ENCODE measurements at regions not wholly inside any gene's neighbourhood (a gene's known extent, or its start where the extent isn't known, plus 50 kb on each side); places are given as distances from the start of the nearest gene placed in this dataset.
"Not testable (repeated sequence)": the region's sequence is repeated elsewhere in the genome, so short reads cannot be mapped to it uniquely, and the experiment has no call there.

DNA sequence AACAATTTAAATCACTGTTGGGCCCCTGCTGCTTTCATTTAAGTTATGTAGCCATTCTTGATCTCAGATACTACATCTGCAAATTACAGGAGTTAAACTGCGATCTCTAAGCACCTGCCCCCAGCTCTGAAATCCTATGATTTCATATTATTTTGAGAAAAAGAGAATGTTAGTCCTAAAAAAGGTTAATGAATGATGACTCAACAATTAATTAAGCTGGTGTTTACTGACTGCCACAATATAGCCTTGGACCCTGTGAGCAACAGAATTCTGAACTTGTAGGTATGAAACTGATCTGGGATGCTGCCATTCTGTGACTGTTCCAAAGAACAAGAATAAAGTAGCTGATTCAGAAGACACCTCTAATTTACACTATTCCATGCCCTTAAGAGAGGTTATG is 124.4 kb upstream of the FBXL7 start:
- Histone ChIP-seq H3K36me3 (ENCODE audit: insufficient read depth) (no peaks in the 10 kb centered on the region), H3K4me1 (ENCODE audit: insufficient read depth) (no peaks in the 10 kb centered on the region), H3K4me3 (ENCODE audit: low read depth, low read length) (no peak overlapping the region), H3K27ac (ENCODE audit: low read depth) (no peak overlapping the region)
- 100% methylated on average over 1 of the region's 1 CpG for WGBS
- DNase-seq (ENCODE audit: extremely low spot score) = no peak

DNA sequence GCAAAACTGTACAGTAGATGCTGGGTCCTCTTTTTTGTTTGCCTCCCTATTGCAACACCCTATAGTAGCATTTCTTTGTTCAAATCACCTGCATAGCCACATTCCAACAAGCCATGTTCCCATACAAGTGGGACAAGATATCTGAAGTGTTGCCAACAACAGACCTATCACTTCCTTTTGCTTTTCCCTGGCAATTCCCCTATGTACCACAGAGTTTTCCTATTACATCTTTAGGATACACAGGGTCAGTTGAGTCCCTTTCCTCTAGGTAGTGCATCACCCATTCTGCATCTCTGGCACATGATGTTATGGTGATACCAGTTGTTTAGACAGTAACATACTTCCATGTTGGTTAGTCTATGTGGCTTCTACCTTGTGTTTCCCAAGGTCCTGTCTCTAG is 125.1 kb upstream of the FBXL7 start:
- Histone ChIP-seq H3K36me3 (ENCODE audit: insufficient read depth) (no peaks in the 10 kb centered on the region), H3K4me1 (ENCODE audit: insufficient read depth) (no peaks in the 10 kb centered on the region), H3K27ac (ENCODE audit: low read depth) (no peak overlapping the region), H3K4me3 (ENCODE audit: low read depth, low read length) (no peak overlapping the region)
- DNase-seq (ENCODE audit: extremely low spot score) = no peak

- no peaks in the 10 kb centered on the region for H3K4me1 ChIP-seq (ENCODE audit: insufficient read depth)
- no peak overlapping the region for H3K27ac ChIP-seq (ENCODE audit: low read depth)
- H3K4me3 ChIP-seq (ENCODE audit: low read depth, low read length) = no peak overlapping the region
- H3K36me3 ChIP-seq (ENCODE audit: insufficient read depth) = no peaks in the 10 kb centered on the region
- DNase-seq (ENCODE audit: extremely low spot score) = no peak
Observed at GRCh38 chr5:15373151-15373550, 126.8 kb upstream of the FBXL7 start.

DNA sequence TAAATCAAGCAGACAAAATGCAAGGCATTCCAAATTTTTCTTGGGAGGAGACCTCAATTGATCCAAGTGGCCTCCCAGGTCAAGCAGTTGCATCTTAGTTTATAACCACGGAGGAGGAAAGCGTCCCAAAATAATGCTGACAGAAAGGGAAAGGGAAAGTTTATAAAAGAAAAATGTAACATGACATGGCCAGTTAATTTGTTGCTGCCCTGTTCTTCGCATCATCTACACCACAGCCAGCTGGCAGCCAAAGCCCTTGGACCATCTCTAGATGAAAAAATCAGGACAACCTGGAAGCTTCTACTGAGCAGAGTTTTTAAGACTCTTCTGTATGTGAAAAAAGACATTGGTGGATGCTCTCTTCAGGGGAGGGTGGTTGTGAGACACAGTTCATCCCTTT is 128.8 kb upstream of the FBXL7 start:
- no peak overlapping the region for H3K27ac ChIP-seq (ENCODE audit: low read depth)
- H3K4me1 ChIP-seq (ENCODE audit: insufficient read depth) = peaks cover 1% of the 10 kb centered on the region
- 45% methylated on average over 3 of the region's 3 CpGs for WGBS
- no peaks in the 10 kb centered on the region for H3K36me3 ChIP-seq (ENCODE audit: insufficient read depth)
- no peak overlapping the region for H3K4me3 ChIP-seq (ENCODE audit: low read depth, low read length)
- DNase-seq (ENCODE audit: extremely low spot score) = no peak

DNA sequence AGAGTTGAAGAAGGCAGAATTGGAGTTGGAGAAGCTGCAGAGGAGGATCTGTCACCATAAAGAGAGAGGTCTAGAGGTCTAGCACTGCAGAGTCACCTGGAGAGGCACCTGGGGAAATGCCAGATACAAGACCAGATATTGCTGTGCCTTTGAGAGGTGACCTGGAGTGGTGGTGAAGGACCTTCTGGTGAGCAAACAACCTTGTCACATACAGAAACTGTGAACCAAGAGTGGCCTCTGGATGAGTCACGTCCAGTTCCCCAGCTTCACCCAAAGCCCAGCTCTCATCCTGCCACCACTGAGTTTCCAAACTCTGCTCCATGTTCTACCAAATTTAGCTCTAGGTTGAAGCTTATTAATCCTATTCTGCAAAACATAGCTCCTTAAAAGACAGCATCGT is 131.1 kb upstream of the FBXL7 start:
- no peak for DNase-seq (ENCODE audit: extremely low spot score)
- WGBS = 90% methylated on average over 2 of the region's 2 CpGs
- no peak overlapping the region for H3K27ac ChIP-seq (ENCODE audit: low read depth)

GRCh38 chr5:15367489-15367888 is 132.5 kb upstream of the FBXL7 start:
- WGBS = 95% methylated on average over 3 of the region's 3 CpGs
- no peak for DNase-seq (ENCODE audit: extremely low spot score)
- Histone ChIP-seq H3K27ac (ENCODE audit: low read depth) (no peak overlapping the region), H3K4me3 (ENCODE audit: low read depth, low read length) (no peak overlapping the region), H3K4me1 (ENCODE audit: insufficient read depth) (peaks cover 1% of the 10 kb centered on the region), H3K36me3 (ENCODE audit: insufficient read depth) (no peaks in the 10 kb centered on the region)

More for the DNA sequence above, 131.1 kb upstream of the FBXL7 start:
- Histone ChIP-seq H3K4me1 (ENCODE audit: insufficient read depth) (peaks cover 1% of the 10 kb centered on the region), H3K36me3 (ENCODE audit: insufficient read depth) (no peaks in the 10 kb centered on the region), H3K4me3 (ENCODE audit: low read depth, low read length) (no peak overlapping the region)

DNA sequence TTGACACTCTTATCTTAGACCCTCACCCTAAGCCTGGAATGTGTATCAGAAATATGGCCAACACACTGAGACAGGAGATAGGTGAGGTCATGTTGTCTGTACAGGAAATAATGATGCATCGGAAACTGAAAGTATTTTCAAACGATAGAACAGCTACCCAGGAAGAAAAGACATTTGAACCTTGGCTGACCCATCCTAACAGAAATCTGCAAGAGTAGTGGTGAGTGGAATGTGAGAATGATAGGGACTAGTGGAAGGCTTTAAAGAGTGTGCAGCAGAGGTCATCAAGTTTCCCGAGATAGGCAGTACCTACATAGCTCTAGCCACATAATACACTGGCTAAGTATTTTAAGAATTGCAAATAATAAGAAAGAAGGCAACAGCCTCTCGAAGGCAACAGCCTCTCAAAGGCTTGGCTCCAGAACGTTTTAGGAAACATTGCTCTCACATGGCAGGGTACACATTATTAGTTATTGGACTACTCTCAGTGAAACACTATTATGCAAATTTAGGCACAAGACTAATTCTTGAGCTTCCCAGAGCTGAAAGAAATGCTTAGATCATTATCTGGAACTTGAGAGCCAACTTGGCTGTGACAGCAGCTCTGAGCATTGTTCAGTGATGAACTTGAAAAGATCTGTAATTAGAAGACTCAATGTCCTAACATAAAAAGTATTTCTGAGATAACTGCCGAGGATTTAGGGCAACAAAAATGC is 133.1 kb upstream of the FBXL7 start:
- Histone ChIP-seq H3K4me3 (ENCODE audit: low read depth, low read length) (no peak overlapping the region), H3K27ac (ENCODE audit: low read depth) (no peak overlapping the region), H3K4me1 (ENCODE audit: insufficient read depth) (peaks cover 1% of the 10 kb centered on the region), H3K36me3 (ENCODE audit: insufficient read depth) (no peaks in the 10 kb centered on the region)
- 23% methylated on average over 6 of the region's 6 CpGs for WGBS
- DNase-seq (ENCODE audit: extremely low spot score) = no peak

GRCh38 chr5:15365070-15365469 is 134.9 kb upstream of the FBXL7 start:
- no peak overlapping the region for H3K4me3 ChIP-seq (ENCODE audit: low read depth, low read length)
- no peak overlapping the region for H3K27ac ChIP-seq (ENCODE audit: low read depth)
- no peak for DNase-seq (ENCODE audit: extremely low spot score)
- H3K4me1 ChIP-seq (ENCODE audit: insufficient read depth) = peaks cover 1% of the 10 kb centered on the region
- H3K36me3 ChIP-seq (ENCODE audit: insufficient read depth) = no peaks in the 10 kb centered on the region

DNA sequence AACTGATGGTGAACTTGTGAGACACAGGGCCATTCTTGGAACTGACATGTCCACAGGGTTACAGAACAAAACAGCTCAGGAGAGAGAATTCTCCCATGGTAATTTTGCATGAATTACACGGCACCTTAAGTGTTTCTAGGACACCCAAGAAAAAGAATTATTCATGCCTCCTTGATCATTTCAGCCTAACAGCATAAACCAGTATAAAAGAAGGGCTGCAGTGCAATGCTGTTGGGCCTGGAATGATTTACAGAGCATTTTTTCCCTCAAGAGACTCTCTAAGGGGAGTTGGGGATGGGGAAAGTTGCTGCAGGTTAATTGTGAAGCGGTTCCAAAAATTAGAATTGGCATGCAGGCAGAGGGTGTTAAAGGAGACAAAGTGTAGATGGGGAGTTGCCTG is 136.4 kb upstream of the FBXL7 start:
- no peak overlapping the region for H3K27ac ChIP-seq (ENCODE audit: low read depth)
- no peak for DNase-seq (ENCODE audit: extremely low spot score)
- 87% methylated on average over 2 of the region's 2 CpGs for WGBS
- H3K4me1 ChIP-seq (ENCODE audit: insufficient read depth) = peaks cover 1% of the 10 kb centered on the region
- no peak overlapping the region for H3K4me3 ChIP-seq (ENCODE audit: low read depth, low read length)
- H3K36me3 ChIP-seq (ENCODE audit: insufficient read depth) = no peaks in the 10 kb centered on the region

- DNase-seq (ENCODE audit: extremely low spot score); H3K36me3 ChIP-seq (ENCODE audit: insufficient read depth); H3K4me3 ChIP-seq (ENCODE audit: low read depth, low read length); H3K27ac ChIP-seq (ENCODE audit: low read depth); H3K4me1 ChIP-seq (ENCODE audit: insufficient read depth): not testable (repeated sequence)
- WGBS = 66% methylated on average over 4 of the region's 4 CpGs
Observed at GRCh38 chr5:15357092-15357453, 142.9 kb upstream of the FBXL7 start.

- H3K36me3 ChIP-seq (ENCODE audit: insufficient read depth); H3K4me1 ChIP-seq (ENCODE audit: insufficient read depth); H3K4me3 ChIP-seq (ENCODE audit: low read depth, low read length); H3K27ac ChIP-seq (ENCODE audit: low read depth); DNase-seq (ENCODE audit: extremely low spot score): not testable (repeated sequence)
- 92% methylated on average over 4 of the region's 4 CpGs for WGBS
Observed at GRCh38 chr5:15356308-15357091, 143.5 kb upstream of the FBXL7 start.

DNA sequence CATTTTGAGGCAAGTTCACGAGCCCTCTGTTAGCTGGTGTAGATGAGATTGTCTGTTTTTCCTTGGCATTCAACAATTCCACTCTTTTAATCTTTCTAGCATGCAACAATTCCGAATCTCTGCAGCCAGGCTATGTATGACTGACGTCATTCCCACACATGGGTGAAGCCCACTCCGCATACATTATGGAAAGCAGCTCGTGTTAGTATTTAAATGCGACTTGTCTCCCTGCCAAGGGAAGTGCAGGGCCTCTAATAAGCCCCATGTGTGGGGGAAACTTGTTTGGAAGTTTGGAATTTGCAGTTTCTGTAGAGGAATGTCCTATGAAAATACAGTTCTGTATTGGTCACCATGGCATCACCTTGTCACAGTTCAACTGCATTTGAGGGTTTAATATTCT is 146.0 kb upstream of the FBXL7 start:
- no peak for DNase-seq (ENCODE audit: extremely low spot score)
- WGBS = 44% methylated on average over 6 of the region's 6 CpGs
- no peak overlapping the region for H3K27ac ChIP-seq (ENCODE audit: low read depth)

GRCh38 chr5:15353086-15353645 is 146.8 kb upstream of the FBXL7 start:
- H3K4me3 ChIP-seq (ENCODE audit: low read depth, low read length) = no peak overlapping the region
- peaks cover 1% of the 10 kb centered on the region for H3K36me3 ChIP-seq (ENCODE audit: insufficient read depth)
- WGBS = 66% methylated on average over 3 of the region's 3 CpGs
- no peak overlapping the region for H3K27ac ChIP-seq (ENCODE audit: low read depth)
- no peaks in the 10 kb centered on the region for H3K4me1 ChIP-seq (ENCODE audit: insufficient read depth)
- no peak for DNase-seq (ENCODE audit: extremely low spot score)

More for the DNA sequence above, 146.0 kb upstream of the FBXL7 start:
- H3K4me3 ChIP-seq (ENCODE audit: low read depth, low read length) = no peak overlapping the region
- H3K36me3 ChIP-seq (ENCODE audit: insufficient read depth) = peaks cover 1% of the 10 kb centered on the region
- no peaks in the 10 kb centered on the region for H3K4me1 ChIP-seq (ENCODE audit: insufficient read depth)

- H3K4me3 ChIP-seq (ENCODE audit: low read depth, low read length) = no peak overlapping the region
- no peak for DNase-seq (ENCODE audit: extremely low spot score)
- H3K27ac ChIP-seq (ENCODE audit: low read depth) = no peak overlapping the region
- WGBS = 92% methylated on average over 1 of the region's 1 CpG
- no peaks in the 10 kb centered on the region for H3K4me1 ChIP-seq (ENCODE audit: insufficient read depth)
- H3K36me3 ChIP-seq (ENCODE audit: insufficient read depth) = peaks cover 1% of the 10 kb centered on the region
Observed at GRCh38 chr5:15350614-15351013, 149.4 kb upstream of the FBXL7 start.
